A549 (cell line): ENCODE measurements at regions not wholly inside any gene's neighbourhood (a gene's known extent, or its start where the extent isn't known, plus 50 kb on each side); places are given as distances from the start of the nearest gene placed in this dataset.

Experiments used
- ATAC-seq, 2 experiments: fragments of 200-7000 bp in 1 of 2; fragments of >200 bp in 1 of 2; cut with Nextera tagmentation in 1 of 2; cut with Tn5 transposase in 1 of 2; 3 replicates each; pipeline versions ENCODE4 v1.8.0 to v1.9.1; 2018 to 2020; ENCODE audit warnings: mild to moderate bottlenecking in 1 of 2, moderate library complexity in 1 of 2
- CTCF ChIA-PET: fragments of 300-600 bp; sonication (Branson Sonifier 250); formaldehyde crosslinking; extraction: SDS; loops from one replicate; lab custom pipeline; 2021; ENCODE audit warnings: antibody characterized with exemption, inconsistent platforms; lab: Yijun Ruan, JAX
- POLR2A ChIA-PET: fragments of 350-600 bp; formaldehyde crosslinking; extraction: SDS; loops from one replicate; lab custom pipeline; 2021; ENCODE audit warnings: antibody characterized with exemption, inconsistent platforms; lab: Yijun Ruan, JAX
- DNase-seq, 2 experiments: peaks; one replicate each; pipeline versions ENCODE4 v3.0.0 to v3.0.0-alpha.2; 2011 to 2016; ENCODE audit warnings: low read depth in 1 of 2, low spot score in 1 of 2
- FAIRE-seq: peaks from 2 replicates; lab custom pipeline; 2011; peaks lifted over from hg19 to GRCh38; lab: Jason Lieb, UNC
- H3K27ac ChIP-seq, 2 experiments: fragments of >200 bp; sonication (Bioruptor Twin); formaldehyde crosslinking; 3 replicates each; pipeline ENCODE4 v1.5.1; 2016 to 2017
- H3K4me1 ChIP-seq: fragments of >200 bp; sonication (Bioruptor Twin); formaldehyde crosslinking; 3 replicates; pipeline ENCODE4 v1.6.1; 2016
- H3K4me2 ChIP-seq: fragments of >200 bp; sonication (Bioruptor Twin); formaldehyde crosslinking; 3 replicates; pipeline ENCODE4 v1.6.1; 2016
- H3K4me3 ChIP-seq: fragments of >200 bp; sonication (Bioruptor Twin); formaldehyde crosslinking; 3 replicates; pipeline ENCODE4 v1.5.1; 2016
- H3K9me3 ChIP-seq: fragments of >200 bp; sonication (Bioruptor Twin); formaldehyde crosslinking; 3 replicates; pipeline ENCODE4 v1.6.1; 2016
- BHLHE40 ChIP-seq: IDR thresholded peaks from 2 replicates; pipeline ENCODE4 v1.6.1; 2012; ENCODE audit warnings: low read depth, low read length, inconsistent platforms
- CHD4 ChIP-seq: fragments of 200-600 bp; sonication (generic); IDR thresholded peaks from 2 replicates; pipeline ENCODE4 v1.6.1; 2016; ENCODE audit warnings: antibody characterized with exemption, mild to moderate bottlenecking, borderline replicate concordance
- EHMT2 ChIP-seq: fragments of 200-600 bp; sonication (generic); IDR thresholded peaks from 2 replicates; pipeline ENCODE4 v1.6.1; 2016; ENCODE audit warnings: antibody characterized with exemption, low read depth, mild to moderate bottlenecking, moderate library complexity
- EP300 ChIP-seq, 2 experiments: fragments of >200 bp; sonication (Bioruptor Twin); formaldehyde crosslinking; IDR thresholded peaks; 2 replicates in 1 of 2; 3 replicates in 1 of 2; pipeline ENCODE4 v1.6.1; 2016 to 2017
- FOSB ChIP-seq: fragments of 250-450 bp; sonication (Bioruptor Pico); IDR thresholded peaks from 2 replicates; pipeline ENCODE4 v1.5.0; 2020; ENCODE audit warnings: mild to moderate bottlenecking, moderate library complexity
- FOSL2 ChIP-seq, 2 experiments: fragments of 450-650 bp in 1 of 2; fragments of >200 bp in 1 of 2; sonication (Bioruptor Twin) in 1 of 2; formaldehyde crosslinking; IDR thresholded peaks; 2 replicates each; pipeline versions ENCODE4 v1.5.0 to v1.6.1; 2016 to 2020; ENCODE audit warnings: mild to moderate bottlenecking in 1 of 2, moderate library complexity in 1 of 2
- FOXS1 ChIP-seq: fragments of 250-450 bp; sonication (Bioruptor Pico); IDR thresholded peaks from 2 replicates; pipeline ENCODE4 v1.5.0; 2020; ENCODE audit warnings: mild to moderate bottlenecking, moderate library complexity
- HES2 ChIP-seq: fragments of >200 bp; sonication (Bioruptor Twin); formaldehyde crosslinking; IDR thresholded peaks from 2 replicates; pipeline ENCODE4 v1.6.1; 2016
- HOXA7 ChIP-seq: fragments of 250-450 bp; sonication (Bioruptor Pico); IDR thresholded peaks from 2 replicates; pipeline ENCODE4 v1.5.0; 2020; ENCODE audit warnings: mild to moderate bottlenecking, moderate library complexity
- HOXB5 ChIP-seq: fragments of 250-450 bp; sonication (Bioruptor Pico); IDR thresholded peaks from 2 replicates; pipeline ENCODE4 v1.5.0; 2020; ENCODE audit warnings: mild to moderate bottlenecking, moderate library complexity
- KDM1A ChIP-seq: fragments of 200-600 bp; sonication (generic); IDR thresholded peaks from 2 replicates; pipeline ENCODE4 v1.6.1; 2016; ENCODE audit warnings: low read depth, mild to moderate bottlenecking
- MAFK ChIP-seq: fragments of 450-650 bp; IDR thresholded peaks from 2 replicates; pipeline ENCODE4 v1.6.1; 2014; ENCODE audit not compliant: partially characterized antibody
- MAZ ChIP-seq: fragments of 150-350 bp; IDR thresholded peaks from 2 replicates; pipeline ENCODE4 v1.6.1; 2014; ENCODE audit warnings: antibody characterized with exemption, low read depth, low read length, borderline replicate concordance
- MYC ChIP-seq: IDR thresholded peaks from 2 replicates; pipeline ENCODE4 v1.6.1; 2012; ENCODE audit warnings: mild to moderate bottlenecking, inconsistent platforms, low read length, improper control_type of control experiment, borderline replicate concordance
- NFE2L2 ChIP-seq: fragments of 150-350 bp; conservative IDR thresholded peaks from 2 replicates; pipeline ENCODE4 v1.6.1; 2014; ENCODE audit warnings: low read length
- NR3C1 ChIP-seq: fragments of >200 bp; sonication (Bioruptor Twin); formaldehyde crosslinking; IDR thresholded peaks from 3 replicates; pipeline ENCODE4 v1.6.1; 2017
- POLR2AphosphoS2 ChIP-seq: conservative IDR thresholded peaks from 2 replicates; pipeline ENCODE4 v1.6.1; 2012; ENCODE audit warnings: low read length, improper control_type of control experiment, inconsistent platforms
- RARB ChIP-seq: fragments of 250-450 bp; sonication (Bioruptor Pico); IDR thresholded peaks from 2 replicates; pipeline ENCODE4 v1.8.0; 2021; ENCODE audit warnings: mild to moderate bottlenecking, moderate library complexity
- RNF2 ChIP-seq: fragments of 200-600 bp; sonication (generic); IDR thresholded peaks from 2 replicates; pipeline ENCODE4 v1.6.1; 2016; ENCODE audit warnings: low read depth, mild to moderate bottlenecking, antibody characterized with exemption, moderate library complexity, borderline replicate concordance
- TP53 ChIP-seq: fragments of 250-450 bp; sonication (Bioruptor Pico); IDR thresholded peaks from 2 replicates; pipeline ENCODE4 v1.5.0; 2021; ENCODE audit warnings: mild to moderate bottlenecking, moderate library complexity
- WGBS: methylation state at CpG from one replicate; pipeline ENCODE4 v1.1.6; 2017; ENCODE audit errors: missing lambda C conversion rate; 5-methylcytosine and 5-hydroxymethylcytosine counted together
- TF ChIP-seq, protein P1 (sequence below): fragments of 250-450 bp; sonication (Bioruptor Pico); IDR thresholded peaks from 2 replicates; pipeline ENCODE4 v1.5.0; 2021; ENCODE audit warnings: mild to moderate bottlenecking, moderate library complexity, borderline replicate concordance
- TF ChIP-seq, protein P2 (sequence below): IDR thresholded peaks from 2 replicates; pipeline ENCODE4 v1.6.1; 2012
- TF ChIP-seq, protein P3 (sequence below): fragments of >200 bp; sonication (Bioruptor Twin); formaldehyde crosslinking; IDR thresholded peaks from 3 replicates; pipeline ENCODE4 v1.6.1; 2016
- TF ChIP-seq, protein P4 (sequence below): fragments of 450-650 bp; IDR thresholded peaks from 2 replicates; pipeline ENCODE4 v1.6.1; 2014; ENCODE audit warnings: antibody characterized with exemption
- TF ChIP-seq, protein P5 (sequence below): fragments of 250-450 bp; sonication (Bioruptor Pico); IDR thresholded peaks from 2 replicates; pipeline ENCODE4 v1.5.0; 2020; ENCODE audit warnings: low read depth, mild to moderate bottlenecking, moderate library complexity

DNA sequence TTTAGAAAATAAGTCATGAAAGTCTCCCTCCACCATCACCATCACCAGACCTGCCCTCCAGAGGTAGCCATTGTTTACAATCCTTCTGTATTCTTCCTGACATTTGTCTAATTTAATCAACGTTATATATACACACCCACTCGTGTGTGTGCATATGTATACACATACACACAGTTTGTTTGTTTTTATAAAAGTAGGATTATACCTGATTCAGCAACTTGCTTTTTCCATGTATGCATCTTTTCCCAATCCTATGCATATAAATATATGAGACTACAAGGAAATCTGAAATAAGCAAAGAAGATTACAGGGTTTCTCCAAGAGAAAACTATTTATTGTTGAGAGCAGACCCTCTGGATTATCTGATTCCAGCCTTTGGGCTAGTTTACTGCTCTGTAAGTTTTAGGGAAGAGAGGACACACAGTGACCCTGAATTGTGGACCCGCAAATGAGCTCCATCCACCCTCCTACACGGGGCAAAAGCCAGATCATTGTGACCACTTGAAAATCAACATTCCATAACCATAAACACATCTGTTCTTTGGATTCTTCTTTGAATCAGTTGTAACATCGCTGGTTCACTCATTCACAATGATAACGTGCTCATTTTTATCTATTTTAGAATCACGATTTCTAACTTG is 104.3 kb downstream of the CPN2 start (continued):
- no peak for TF ChIP-seq RNF2
- TF ChIP-seq, protein P1, sequence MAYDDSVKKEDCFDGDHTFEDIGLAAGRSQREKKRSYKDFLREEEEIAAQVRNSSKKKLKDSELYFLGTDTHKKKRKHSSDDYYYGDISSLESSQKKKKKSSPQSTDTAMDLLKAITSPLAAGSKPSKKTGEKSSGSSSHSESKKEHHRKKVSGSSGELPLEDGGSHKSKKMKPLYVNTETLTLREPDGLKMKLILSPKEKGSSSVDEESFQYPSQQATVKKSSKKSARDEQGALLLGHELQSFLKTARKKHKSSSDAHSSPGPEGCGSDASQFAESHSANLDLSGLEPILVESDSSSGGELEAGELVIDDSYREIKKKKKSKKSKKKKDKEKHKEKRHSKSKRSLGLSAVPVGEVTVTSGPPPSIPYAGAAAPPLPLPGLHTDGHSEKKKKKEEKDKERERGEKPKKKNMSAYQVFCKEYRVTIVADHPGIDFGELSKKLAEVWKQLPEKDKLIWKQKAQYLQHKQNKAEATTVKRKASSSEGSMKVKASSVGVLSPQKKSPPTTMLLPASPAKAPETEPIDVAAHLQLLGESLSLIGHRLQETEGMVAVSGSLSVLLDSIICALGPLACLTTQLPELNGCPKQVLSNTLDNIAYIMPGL (CRISPR knock-in tag), result no peak
- no peak for TF ChIP-seq NR3C1
- no peak for TF ChIP-seq EP300 (IDR thresholded peaks at IDR 0.05)
- TF ChIP-seq, protein P2, sequence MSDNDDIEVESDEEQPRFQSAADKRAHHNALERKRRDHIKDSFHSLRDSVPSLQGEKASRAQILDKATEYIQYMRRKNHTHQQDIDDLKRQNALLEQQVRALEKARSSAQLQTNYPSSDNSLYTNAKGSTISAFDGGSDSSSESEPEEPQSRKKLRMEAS, result no peak
- no peak for TF ChIP-seq HOXB5 (CRISPR knock-in tag)
- no peak for TF ChIP-seq HOXA7 (CRISPR knock-in tag)
- TF ChIP-seq BHLHE40, result no peak

DNA sequence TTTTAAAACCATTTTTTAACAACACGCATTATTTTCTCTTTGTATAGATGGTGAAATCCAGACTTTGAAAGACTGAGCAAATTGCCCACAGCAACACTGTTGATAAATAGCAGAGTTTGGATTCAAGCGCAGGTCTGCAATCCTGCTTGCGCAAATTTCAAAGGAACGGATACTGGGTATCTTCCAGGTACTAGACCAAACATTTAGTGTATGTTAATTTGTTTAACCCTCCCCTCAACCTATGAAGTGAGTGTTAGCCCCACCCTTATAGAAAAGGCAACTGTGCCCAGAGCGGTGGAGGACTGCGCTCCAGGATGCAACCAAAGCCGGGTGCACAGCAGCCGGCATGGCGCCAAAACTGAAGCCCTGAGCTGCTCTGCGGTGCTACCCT is 103.8 kb downstream of the CPN2 start:
- H3K4me3 ChIP-seq, result no peak overlapping the region
- 93% methylated on average over 9 of the region's 10 CpGs for WGBS
- ChIA-PET CTCF (no interaction called here), POLR2A (no interaction called here)
- TF ChIP-seq FOXS1 (CRISPR knock-in tag) (no peak), TP53 (CRISPR knock-in tag) (no peak), KDM1A (no peak), MYC (no peak), HES2 (no peak), FOSL2 (IDR thresholded peaks at IDR 0.05) (no peak), FOSL2 (CRISPR knock-in tag; IDR thresholded peaks at IDR 0.05) (no peak), BHLHE40 (no peak), POLR2AphosphoS2 (no peak), FOSB (no peak), MAFK (no peak), EHMT2 (no peak), NFE2L2 (no peak), CHD4 (no peak), RARB (CRISPR knock-in tag) (no peak), MAZ (no peak)
- TF ChIP-seq, protein P1 (CRISPR knock-in tag), result no peak
- TF ChIP-seq, protein P3, sequence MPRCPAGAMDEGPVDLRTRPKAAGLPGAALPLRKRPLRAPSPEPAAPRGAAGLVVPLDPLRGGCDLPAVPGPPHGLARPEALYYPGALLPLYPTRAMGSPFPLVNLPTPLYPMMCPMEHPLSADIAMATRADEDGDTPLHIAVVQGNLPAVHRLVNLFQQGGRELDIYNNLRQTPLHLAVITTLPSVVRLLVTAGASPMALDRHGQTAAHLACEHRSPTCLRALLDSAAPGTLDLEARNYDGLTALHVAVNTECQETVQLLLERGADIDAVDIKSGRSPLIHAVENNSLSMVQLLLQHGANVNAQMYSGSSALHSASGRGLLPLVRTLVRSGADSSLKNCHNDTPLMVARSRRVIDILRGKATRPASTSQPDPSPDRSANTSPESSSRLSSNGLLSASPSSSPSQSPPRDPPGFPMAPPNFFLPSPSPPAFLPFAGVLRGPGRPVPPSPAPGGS, result no peak
- TF ChIP-seq, protein P4, sequence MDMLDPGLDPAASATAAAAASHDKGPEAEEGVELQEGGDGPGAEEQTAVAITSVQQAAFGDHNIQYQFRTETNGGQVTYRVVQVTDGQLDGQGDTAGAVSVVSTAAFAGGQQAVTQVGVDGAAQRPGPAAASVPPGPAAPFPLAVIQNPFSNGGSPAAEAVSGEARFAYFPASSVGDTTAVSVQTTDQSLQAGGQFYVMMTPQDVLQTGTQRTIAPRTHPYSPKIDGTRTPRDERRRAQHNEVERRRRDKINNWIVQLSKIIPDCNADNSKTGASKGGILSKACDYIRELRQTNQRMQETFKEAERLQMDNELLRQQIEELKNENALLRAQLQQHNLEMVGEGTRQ, result no peak
- TF ChIP-seq, protein P5, sequence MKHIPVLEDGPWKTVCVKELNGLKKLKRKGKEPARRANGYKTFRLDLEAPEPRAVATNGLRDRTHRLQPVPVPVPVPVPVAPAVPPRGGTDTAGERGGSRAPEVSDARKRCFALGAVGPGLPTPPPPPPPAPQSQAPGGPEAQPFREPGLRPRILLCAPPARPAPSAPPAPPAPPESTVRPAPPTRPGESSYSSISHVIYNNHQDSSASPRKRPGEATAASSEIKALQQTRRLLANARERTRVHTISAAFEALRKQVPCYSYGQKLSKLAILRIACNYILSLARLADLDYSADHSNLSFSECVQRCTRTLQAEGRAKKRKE (CRISPR knock-in tag), result no peak
- FAIRE-seq (no peak), ATAC-seq (no peak), DNase-seq (no peak)
- H3K4me1 ChIP-seq, result no peaks in the 10 kb centered on the region
- H3K27ac ChIP-seq, result no peak overlapping the region
- no peaks in the 10 kb centered on the region for H3K9me3 ChIP-seq
- H3K4me2 ChIP-seq, result no peak overlapping the region
